Mesenchymal stem cell (in vitro differentiated cells and primary cell): ENCODE measurements at regions not wholly inside any gene's neighbourhood (a gene's known extent, or its start where the extent isn't known, plus 50 kb on each side); places are given as distances from the start of the nearest gene placed in this dataset.

Source experiments
- DNase-seq: peaks from one replicate; pipeline ENCODE4 v3.0.0-alpha.2; 2013
- H2AFZ ChIP-seq: one replicate; pipeline ENCODE4 v1.6.1; 2013; ENCODE audit warnings: low read depth, mild to moderate bottlenecking, control low read depth, inconsistent platforms, low read length, moderate library complexity
- H2AK5ac ChIP-seq: 2 replicates; pipeline ENCODE4 v1.6.1; 2013; ENCODE audit warnings: low read length, moderate library complexity, mild to moderate bottlenecking, inconsistent platforms; ENCODE audit not compliant: severe bottlenecking
- H2BK120ac ChIP-seq: one replicate; pipeline ENCODE4 v1.6.1; 2013; ENCODE audit warnings: low read depth, mild to moderate bottlenecking, inconsistent platforms, low read length, moderate library complexity
- H2BK12ac ChIP-seq, 2 experiments: one replicate each; pipeline ENCODE4 v1.6.1; 2013; ENCODE audit warnings: inconsistent platforms in 2 of 2, low read length in 2 of 2, mild to moderate bottlenecking in 2 of 2, moderate library complexity in 2 of 2, control low read depth in 1 of 2
- H2BK15ac ChIP-seq: one replicate; pipeline ENCODE4 v1.6.1; 2013; ENCODE audit warnings: mild to moderate bottlenecking, low read depth, inconsistent platforms; ENCODE audit not compliant: poor library complexity, severe bottlenecking
- H2BK5ac ChIP-seq: 2 replicates; pipeline ENCODE4 v1.6.1; 2013; ENCODE audit warnings: low read depth, mild to moderate bottlenecking, low read length, control low read depth, inconsistent platforms; ENCODE audit not compliant: poor library complexity, severe bottlenecking
- H3K14ac ChIP-seq, 2 experiments: one replicate each; pipeline ENCODE4 v1.6.1; 2013; ENCODE audit warnings: inconsistent platforms in 2 of 2, low read length in 2 of 2, control low read depth in 1 of 2, mild to moderate bottlenecking in 1 of 2, moderate library complexity in 1 of 2
- H3K18ac ChIP-seq, 2 experiments: one replicate each; pipeline ENCODE4 v1.6.1; 2013; ENCODE audit warnings: inconsistent platforms in 2 of 2, low read length in 2 of 2, control low read depth in 1 of 2, low read depth in 1 of 2, mild to moderate bottlenecking in 1 of 2
- H3K23ac ChIP-seq, 2 experiments: one replicate each; pipeline ENCODE4 v1.6.1; 2013; ENCODE audit warnings: inconsistent platforms in 2 of 2, low read length in 2 of 2, mild to moderate bottlenecking in 2 of 2, moderate library complexity in 2 of 2, control low read depth in 1 of 2
- H3K27ac ChIP-seq: 2 replicates; pipeline ENCODE4 v1.5.1; 2013; ENCODE audit warnings: mild to moderate bottlenecking, moderate library complexity, low read length, control low read depth, inconsistent platforms; ENCODE audit not compliant: poor library complexity, severe bottlenecking
- H3K27me3 ChIP-seq, 2 experiments: 2 replicates each; pipeline versions ENCODE4 v1.6.1 to v1.7.0; 2013; ENCODE audit warnings: low read length in 2 of 2, mild to moderate bottlenecking in 2 of 2, moderate library complexity in 2 of 2, control low read depth in 1 of 2, inconsistent platforms in 1 of 2; ENCODE audit not compliant: control insufficient read depth in 1 of 2, insufficient read depth in 1 of 2
- H3K36me3 ChIP-seq, 2 experiments: 2 replicates each; pipeline versions ENCODE4 v1.6.1 to v1.7.0; 2013; ENCODE audit warnings: low read length in 2 of 2, control low read depth in 1 of 2, inconsistent platforms in 1 of 2, low read depth in 1 of 2, mild to moderate bottlenecking in 1 of 2; ENCODE audit not compliant: insufficient read depth in 2 of 2, control insufficient read depth in 1 of 2
- H3K4ac ChIP-seq, 2 experiments: one replicate each; pipeline ENCODE4 v1.6.1; 2013; ENCODE audit warnings: inconsistent platforms in 2 of 2, low read length in 2 of 2, mild to moderate bottlenecking in 2 of 2, moderate library complexity in 2 of 2, control low read depth in 1 of 2, low read depth in 1 of 2
- H3K4me1 ChIP-seq: 2 replicates; pipeline ENCODE4 v1.6.1; 2013; ENCODE audit warnings: low read depth, low read length, control low read depth; ENCODE audit not compliant: control insufficient read depth, insufficient read depth
- H3K4me2 ChIP-seq: 2 replicates; pipeline ENCODE4 v1.6.1; 2013; ENCODE audit warnings: low read length, mild to moderate bottlenecking, inconsistent platforms; ENCODE audit not compliant: poor library complexity, severe bottlenecking
- H3K4me3 ChIP-seq, 2 experiments: 2 replicates each; pipeline versions ENCODE4 v1.5.1 to v1.7.0; 2013; ENCODE audit warnings: low read length in 2 of 2, mild to moderate bottlenecking in 2 of 2, control low read depth in 1 of 2, low read depth in 1 of 2; ENCODE audit not compliant: insufficient read depth in 1 of 2
- H3K79me1 ChIP-seq: replicated peaks from 2 replicates; pipeline ENCODE4 v1.6.1; 2013; ENCODE audit warnings: mild to moderate bottlenecking, control low read depth, low read length, inconsistent platforms; ENCODE audit not compliant: poor library complexity, severe bottlenecking
- H3K9ac ChIP-seq: 2 replicates; pipeline ENCODE4 v1.7.0; 2013; ENCODE audit warnings: mild to moderate bottlenecking, low read length, moderate library complexity
- H3K9me3 ChIP-seq: 2 replicates; pipeline ENCODE4 v1.7.0; 2013; ENCODE audit warnings: mild to moderate bottlenecking, low read length; ENCODE audit not compliant: control insufficient read depth
- H4K8ac ChIP-seq: one replicate; pipeline ENCODE4 v1.6.1; 2013; ENCODE audit warnings: inconsistent platforms, mild to moderate bottlenecking, low read length, moderate library complexity
- H4K91ac ChIP-seq: one replicate; pipeline ENCODE4 v1.6.1; 2013; ENCODE audit warnings: mild to moderate bottlenecking, low read length, inconsistent platforms
- WGBS: methylation state at CpG from one replicate; pipeline ENCODE4 v1.1.7; 2013; ENCODE audit warnings: mixed read lengths; 5-methylcytosine and 5-hydroxymethylcytosine counted together

DNA sequence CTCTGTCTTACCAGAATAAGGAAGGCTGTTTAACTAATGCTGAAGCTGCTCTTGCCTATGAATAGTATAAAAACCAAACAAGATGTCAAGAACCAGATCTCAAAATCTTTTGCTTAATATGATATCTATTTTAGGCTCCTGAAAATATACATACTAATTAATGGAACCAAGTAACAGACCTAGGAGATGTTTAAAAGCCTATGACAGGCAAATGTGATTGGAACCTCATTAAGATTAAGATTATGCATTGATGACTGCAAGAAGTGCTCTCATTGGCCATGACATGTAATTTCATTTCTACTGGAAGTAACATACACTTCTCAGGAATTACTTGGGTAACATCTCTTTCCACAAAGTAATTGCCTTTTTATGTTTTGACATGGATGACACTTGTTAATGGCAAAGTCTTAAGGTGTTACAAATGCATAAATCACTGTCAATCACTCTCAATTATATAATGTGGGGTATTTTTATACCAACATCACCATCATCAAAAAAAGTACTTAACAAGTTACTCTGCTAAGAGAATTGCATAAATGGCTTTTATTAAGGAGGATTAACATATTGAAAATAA, 326.9 kb upstream of the MIR17HG start:
- H2AFZ ChIP-seq: no peak overlapping the region

DNA sequence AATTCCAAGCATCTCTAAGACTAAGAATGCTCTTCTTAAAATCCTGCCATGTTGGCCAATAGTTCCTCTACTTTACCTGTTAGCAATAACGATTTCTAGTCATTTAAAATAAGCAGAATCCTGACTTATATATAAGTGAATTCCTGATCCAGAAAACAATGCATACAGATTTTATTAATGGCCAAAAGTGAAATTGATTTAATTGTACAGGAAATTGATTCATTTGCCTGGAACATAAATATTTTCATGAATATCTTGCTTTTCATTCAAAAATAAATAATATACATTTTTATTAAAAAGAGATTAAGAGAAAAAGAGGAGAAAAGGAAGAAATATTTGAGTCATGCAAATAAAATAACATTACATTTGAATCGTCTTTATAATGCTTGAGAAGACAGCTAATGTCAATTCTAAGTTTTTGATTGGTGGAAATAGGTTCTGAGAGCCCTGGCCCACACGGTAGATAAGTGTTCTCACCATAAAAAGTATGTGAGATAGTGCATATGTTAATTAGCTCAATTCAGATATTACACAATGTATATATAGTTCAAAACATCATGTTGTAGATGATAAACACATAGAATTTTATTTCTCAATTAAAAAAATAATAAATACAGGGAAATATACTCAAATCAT, 323.2 kb upstream of the MIR17HG start:
- Histone ChIP-seq H4K8ac (no peak overlapping the region), H2BK5ac (no peak overlapping the region), H2BK15ac (no peak overlapping the region), H3K79me1 (no peaks in the 10 kb centered on the region), H3K18ac (no peak overlapping the region), H3K9me3 (no peaks in the 10 kb centered on the region), H3K14ac (no peak overlapping the region), H3K27me3 (no peaks in the 10 kb centered on the region), H3K36me3 (no peaks in the 10 kb centered on the region), H2AFZ (no peak overlapping the region), H3K4me2 (no peak overlapping the region), H3K4me3 (no peak overlapping the region), H4K91ac (no peak overlapping the region), H3K4me1 (no peaks in the 10 kb centered on the region), H2AK5ac (no peak overlapping the region), H3K4ac (no peak overlapping the region), H3K9ac (no peak overlapping the region), H3K23ac (no peak overlapping the region), H3K27ac (no peak overlapping the region), H2BK120ac (no peak overlapping the region), H2BK12ac (no peak overlapping the region)
- WGBS: 88% methylated on average over 1 of the region's 3 CpGs
- DNase-seq: no peak

More for the DNA sequence above, 326.9 kb upstream of the MIR17HG start:
- Histone ChIP-seq H3K9ac (no peak overlapping the region), H4K91ac (no peak overlapping the region), H3K14ac (no peak overlapping the region), H3K18ac (no peak overlapping the region), H3K36me3 (no peaks in the 10 kb centered on the region), H3K4ac (no peak overlapping the region), H2BK5ac (no peak overlapping the region), H3K4me2 (no peak overlapping the region), H3K79me1 (no peaks in the 10 kb centered on the region), H3K27me3 (no peaks in the 10 kb centered on the region), H3K27ac (no peak overlapping the region), H3K9me3 (no peaks in the 10 kb centered on the region), H3K4me3 (no peak overlapping the region), H2BK12ac (no peak overlapping the region), H3K4me1 (no peaks in the 10 kb centered on the region), H2BK15ac (no peak overlapping the region), H4K8ac (no peak overlapping the region), H3K23ac (no peak overlapping the region), H2AK5ac (no peak overlapping the region), H2BK120ac (no peak overlapping the region)
- DNase-seq: no peak

DNA sequence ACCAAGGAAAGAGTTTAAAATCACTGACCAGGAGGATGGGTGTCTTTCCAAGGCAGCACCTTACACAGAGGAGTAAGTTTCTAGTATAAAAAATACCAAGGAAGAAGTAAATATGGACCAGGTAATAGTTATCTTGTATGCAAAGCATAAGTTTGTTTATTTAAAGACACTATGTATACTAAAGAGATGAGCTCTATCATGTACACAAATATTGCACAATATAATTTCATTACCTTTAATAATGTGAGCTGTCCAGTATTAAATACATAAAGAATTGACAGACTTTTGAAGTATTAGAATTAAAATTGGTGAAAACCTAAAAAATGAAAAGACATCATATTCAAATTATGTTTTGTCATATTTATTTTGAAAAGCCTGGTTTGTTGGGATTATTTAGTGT, 322.0 kb upstream of the MIR17HG start:
- no peaks in the 10 kb centered on the region for H3K9me3 ChIP-seq
- H2BK5ac ChIP-seq: no peak overlapping the region
- H3K27me3 ChIP-seq: no peaks in the 10 kb centered on the region
- H2AFZ ChIP-seq: no peak overlapping the region
- H2BK12ac ChIP-seq: no peak overlapping the region
- H3K36me3 ChIP-seq: no peaks in the 10 kb centered on the region
- H3K4ac ChIP-seq: no peak overlapping the region
- H3K4me2 ChIP-seq: no peak overlapping the region
- no peak overlapping the region for H2AK5ac ChIP-seq
- no peak overlapping the region for H3K14ac ChIP-seq
- no peak overlapping the region for H3K4me3 ChIP-seq
- H3K23ac ChIP-seq: no peak overlapping the region
- DNase-seq: no peak
- no peak overlapping the region for H4K91ac ChIP-seq
- no peaks in the 10 kb centered on the region for H3K4me1 ChIP-seq
- no peak overlapping the region for H2BK15ac ChIP-seq
- H3K27ac ChIP-seq: no peak overlapping the region
- H3K9ac ChIP-seq: no peak overlapping the region
- no peak overlapping the region for H2BK120ac ChIP-seq
- H3K18ac ChIP-seq: no peak overlapping the region
- H4K8ac ChIP-seq: no peak overlapping the region
- H3K79me1 ChIP-seq: no peaks in the 10 kb centered on the region

DNA sequence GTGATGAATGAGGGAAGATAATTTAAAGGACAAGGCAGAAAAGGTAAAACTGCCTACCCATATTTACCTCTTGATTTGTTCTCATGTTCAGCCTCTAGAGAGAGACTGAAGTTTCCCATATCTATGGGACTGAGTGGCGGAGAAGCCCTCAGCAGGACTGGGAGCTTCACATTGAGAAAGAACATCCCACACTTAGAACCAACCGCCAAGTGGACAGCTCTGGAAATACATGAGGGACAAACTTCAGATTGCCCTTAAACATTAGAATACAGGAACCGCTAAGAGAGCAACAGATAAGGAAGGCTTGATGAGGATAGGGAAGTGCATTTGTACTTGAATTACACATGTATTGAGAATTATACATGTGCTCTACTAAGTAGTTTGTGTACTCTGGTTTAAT, 316.0 kb upstream of the MIR17HG start:
- Histone ChIP-seq H2BK120ac (no peak overlapping the region), H3K23ac (no peak overlapping the region), H3K4ac (no peak overlapping the region), H2BK5ac (no peak overlapping the region), H3K27me3 (no peaks in the 10 kb centered on the region), H3K18ac (no peak overlapping the region), H3K9ac (no peak overlapping the region), H2BK12ac (no peak overlapping the region), H3K4me3 (no peak overlapping the region), H4K91ac (no peak overlapping the region), H4K8ac (no peak overlapping the region), H3K9me3 (no peaks in the 10 kb centered on the region), H2BK15ac (no peak overlapping the region), H3K79me1 (no peaks in the 10 kb centered on the region), H3K14ac (no peak overlapping the region), H3K4me1 (no peaks in the 10 kb centered on the region), H2AK5ac (no peak overlapping the region), H3K4me2 (no peak overlapping the region), H2AFZ (no peak overlapping the region), H3K36me3 (no peaks in the 10 kb centered on the region), H3K27ac (no peak overlapping the region)
- WGBS: 100% methylated on average over 1 of the region's 3 CpGs
- no peak for DNase-seq
